Heart right ventricle (tissue), 16 donors: ENCODE measurements at regions not wholly inside any gene's neighbourhood (a gene's known extent, or its start where the extent isn't known, plus 50 kb on each side); places are given as distances from the start of the nearest gene placed in this dataset.

Experiments used
- ATAC-seq, 8 donors: fragments of 200-7000 bp; cut with Tn5 transposase; one replicate each; pipeline ENCODE4 v1.9.1; 2020; ENCODE audit warnings: mild to moderate bottlenecking in 8 of 8, moderate library complexity in 8 of 8, moderate number of reproducible peaks in 1 of 8
- DNase-seq, 2 donors: peaks; one replicate each; pipeline ENCODE4 v3.0.0-alpha.2; 2020
- H3K27ac ChIP-seq, 10 donors: fragments of 200-600 bp; sonication (generic) in 2 of 10; one replicate each; pipeline versions ENCODE4 v1.5.0 to v1.8.0; 2020 to 2022; ENCODE audit warnings: mild to moderate bottlenecking in 3 of 10
- H3K27me3 ChIP-seq, 7 donors: fragments of 200-600 bp; one replicate each; pipeline ENCODE4 v1.8.0; 2021 to 2022; ENCODE audit warnings: mild to moderate bottlenecking in 2 of 7
- H3K36me3 ChIP-seq, 9 donors: fragments of 200-600 bp; sonication (generic) in 1 of 9; one replicate each; pipeline versions ENCODE4 v1.5.0 to v1.8.0; 2020 to 2022; ENCODE audit warnings: mild to moderate bottlenecking in 2 of 9
- H3K4me1 ChIP-seq, 9 donors: fragments of 200-600 bp; sonication (generic) in 1 of 9; one replicate each; pipeline versions ENCODE4 v1.5.0 to v1.8.0; 2020 to 2022; ENCODE audit warnings: mild to moderate bottlenecking in 4 of 9
- H3K4me3 ChIP-seq, 10 donors: fragments of 200-600 bp; sonication (generic) in 2 of 10; one replicate each; pipeline versions ENCODE4 v1.5.0 to v1.8.0; 2020 to 2022; ENCODE audit warnings: mild to moderate bottlenecking in 7 of 10, moderate library complexity in 2 of 10
- H3K9me3 ChIP-seq, 11 donors: fragments of 200-600 bp in 10 of 11; sonication (generic) in 2 of 11; one replicate each; pipeline versions ENCODE4 v1.5.0 to v1.8.0; 2013 to 2022; ENCODE audit warnings: mild to moderate bottlenecking in 2 of 11, control low read depth in 1 of 11, moderate library complexity in 1 of 11
- CTCF ChIP-seq, 9 donors: fragments of 200-600 bp; sonication (generic) in 2 of 9; IDR thresholded peaks; one replicate each; pipeline versions ENCODE4 v1.5.0 to v1.8.0; 2021 to 2022; ENCODE audit warnings: antibody characterized with exemption in 9 of 9, mild to moderate bottlenecking in 5 of 9, moderate library complexity in 1 of 9
- WGBS, 2 donors: extraction: QIAGEN DNeasy Blood & Tissue Kit; methylation state at CpG; one replicate each; pipeline ENCODE4 v1.1.7; 2013; ENCODE audit warnings: inconsistent platforms in 1 of 2; 5-methylcytosine and 5-hydroxymethylcytosine counted together
- intact Hi-C, 10 donors: fragments of 100-400 bp; cut with DNase I; formaldehyde crosslinking; loops; one replicate each; pipeline versions ENCODE4 v1.11.1 to v1.14.2; 2022
- donor health status: Arrhythmogenic right ventricular cardiomyopathy.
- donor health status: ischemic (EF 13 %, LVEDD 7.1; RV severe dilation, severe dysfunction).
- donor health status: healthy with polysubstance abuse.
- donor health status: DM: no; HTN: yes; CAD: no.
- donor health status: DM: no; HTN: no; CAD: no.
- donor health status: ischemic (EF 25% LVEDD 6.9; RV normal size, moderate dysfunction).
- donor health status: ischemic (EF 25% LVEDD 5.7; RV mildly dilated, moderate dysfunction).
- donor health status: healthy.
- donor health status: DM: yes; HTN: yes; CAD: no.
- donor health status: Ischemic cardiomyopathy.
- donor health status: ischemic (EF 35%, LVEDD 5.7; RV mildly dilated, moderate dysfunction).
- donor health status: nonischemic (EF 11% LVEDD 7.7; RV severe dilation, severe dysfunction).
- donor health status: DM: yes; HTN: yes; CAD: no.
- donor health status: PGD.
- donor health status: ischemic (EF 29% LVEDD 5.4; RV normal size, mild dysfunction).
- donor health status: nonischemic (EF 23%, LVEDD 6.1; RV moderate dilation, normal function).

GRCh38 chr16:80142281-80142680, 398.5 kb upstream of the DYNLRB2 start:
- ATAC-seq, result no peak
- no peaks in the 10 kb centered on the region for H3K36me3 ChIP-seq
- no peaks in the 10 kb centered on the region for H3K4me1 ChIP-seq
- TF ChIP-seq CTCF (IDR thresholded peaks at IDR 0.05), result no peak
- peaks cover 0 to 6% (median 0%) of the 10 kb centered on the region in 7 donors for H3K27me3 ChIP-seq
- DNase-seq, result no peak
- WGBS, 2 donors, result 55 to 66% methylated on average over 6 of the region's 6 CpGs
- intact Hi-C loops, result no loop called here
- H3K27ac ChIP-seq, result no peak overlapping the region
- peaks cover 0 to 14% (median 0%) of the 10 kb centered on the region in 11 donors for H3K9me3 ChIP-seq
- H3K4me3 ChIP-seq, result no peak overlapping the region

- intact Hi-C loops, result no loop called here
- WGBS, 2 donors, result 44 to 50% methylated on average over 4 of the region's 4 CpGs
These were observed 411.0 kb upstream of the DYNLRB2 start for GRCh38 chr16:80129791-80130190.

GRCh38 chr16:80125677-80126076, 415.1 kb upstream of the DYNLRB2 start:
- Histone ChIP-seq H3K27me3 (peaks cover 0 to 6% (median 0%) of the 10 kb centered on the region in 7 donors), H3K4me3 (no peak overlapping the region), H3K9me3 (no peaks in the 10 kb centered on the region), H3K36me3 (no peaks in the 10 kb centered on the region), H3K4me1 (peaks cover 0 to 24% (median 8%) of the 10 kb centered on the region in 9 donors), H3K27ac (peak overlapping the region in 1 of 10 donors; percentile 16)
- ATAC-seq, result peak in 5 of 8 donors; percentile 37 to 82 (median 80)
- no peak for TF ChIP-seq CTCF (IDR thresholded peaks at IDR 0.05)
- peak in 1 of 2 donors; percentile 20 for DNase-seq
- intact Hi-C loops, result no loop called here
- 62 to 65% methylated on average over 5 of the region's 5 CpGs for WGBS, 2 donors

More at GRCh38 chr16:80129791-80130190, 411.0 kb upstream of the DYNLRB2 start:
- H3K4me1 ChIP-seq, result peaks cover 0 to 8% (median 0%) of the 10 kb centered on the region in 9 donors
- no peak overlapping the region for H3K27ac ChIP-seq
- ATAC-seq, result no peak
- peaks cover 0 to 6% (median 0%) of the 10 kb centered on the region in 7 donors for H3K27me3 ChIP-seq
- TF ChIP-seq CTCF (IDR thresholded peaks at IDR 0.05), result no peak
- peaks cover 0 to 10% (median 1%) of the 10 kb centered on the region in 11 donors for H3K9me3 ChIP-seq
- no peak for DNase-seq
- H3K4me3 ChIP-seq, result no peak overlapping the region
- no peaks in the 10 kb centered on the region for H3K36me3 ChIP-seq

GRCh38 chr16:80123189-80123588, 417.6 kb upstream of the DYNLRB2 start:
- peaks cover 0 to 24% (median 8%) of the 10 kb centered on the region in 9 donors for H3K4me1 ChIP-seq
- intact Hi-C loops, result no loop called here
- no peak overlapping the region for H3K27ac ChIP-seq
- no peak for TF ChIP-seq CTCF (IDR thresholded peaks at IDR 0.05)
- ATAC-seq, result no peak
- no peak overlapping the region for H3K4me3 ChIP-seq
- no peak for DNase-seq
- peaks cover 0 to 21% (median 5%) of the 10 kb centered on the region in 7 donors for H3K27me3 ChIP-seq
- 24 to 31% methylated on average over 1 of the region's 1 CpG for WGBS, 2 donors
- H3K36me3 ChIP-seq, result no peaks in the 10 kb centered on the region
- H3K9me3 ChIP-seq, result no peaks in the 10 kb centered on the region
